Activated effector memory CD4-positive, alpha-beta T cell treated with anti-CD3 and anti-CD28 coated beads, Interleukin-2, amount 50 U/mL, for 16 hours (primary cell): ENCODE measurements at regions not wholly inside any gene's neighbourhood (a gene's known extent, or its start where the extent isn't known, plus 50 kb on each side); places are given as distances from the start of the nearest gene placed in this dataset.

Experiments
- DNase-seq: peaks from one replicate; pipeline ENCODE4 v3.0.0-alpha.2; 2020

DNA sequence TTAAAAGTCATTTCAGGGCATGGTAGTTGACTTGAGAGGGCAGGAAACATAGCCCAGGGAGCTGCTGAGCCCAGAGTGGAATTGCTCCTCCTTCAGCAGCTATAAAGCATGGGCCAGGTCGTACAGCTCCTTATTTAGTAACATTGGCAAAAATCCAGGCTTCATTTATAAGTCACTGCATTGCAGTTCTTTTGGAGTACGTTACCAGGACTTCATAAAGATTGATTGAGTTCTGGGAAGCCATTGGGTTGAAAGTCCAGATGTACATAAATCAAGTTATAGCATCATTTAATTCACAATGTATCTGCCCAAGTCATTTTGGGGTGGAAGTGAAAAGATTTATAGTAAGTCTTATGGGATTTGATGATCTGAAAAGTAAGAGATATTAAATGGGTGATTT, 53.0 kb upstream of the ANKEF1 start:
- no peak for DNase-seq

DNA sequence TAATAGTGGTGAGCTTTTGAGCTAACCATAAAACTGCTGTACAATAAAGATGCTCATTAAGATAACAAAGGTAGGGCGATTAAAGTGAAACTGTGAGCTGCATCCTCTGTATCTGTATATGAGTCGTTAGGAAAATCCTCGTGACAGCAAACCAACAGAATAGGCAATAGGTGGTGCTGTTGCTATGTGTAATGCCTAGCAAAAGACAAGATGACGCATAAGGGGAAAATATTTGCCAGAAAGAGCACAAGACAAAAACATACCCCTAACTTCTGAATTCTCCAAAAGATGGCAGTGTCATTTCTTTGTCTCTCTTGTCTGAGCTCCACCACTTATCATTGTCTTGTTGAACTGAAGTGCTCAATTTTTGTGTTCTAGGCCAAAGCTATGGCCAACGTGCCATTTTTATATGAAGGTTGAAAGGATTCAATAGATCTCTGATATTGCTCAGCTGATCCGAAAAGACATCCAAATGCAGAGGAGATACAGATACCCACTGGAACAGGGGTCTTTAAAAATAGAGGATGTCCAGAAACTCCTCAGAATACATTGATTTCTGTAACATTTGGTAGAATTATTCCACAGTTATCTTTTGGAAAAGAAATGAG, 56.3 kb upstream of the ANKEF1 start:
- no peak for DNase-seq

DNA sequence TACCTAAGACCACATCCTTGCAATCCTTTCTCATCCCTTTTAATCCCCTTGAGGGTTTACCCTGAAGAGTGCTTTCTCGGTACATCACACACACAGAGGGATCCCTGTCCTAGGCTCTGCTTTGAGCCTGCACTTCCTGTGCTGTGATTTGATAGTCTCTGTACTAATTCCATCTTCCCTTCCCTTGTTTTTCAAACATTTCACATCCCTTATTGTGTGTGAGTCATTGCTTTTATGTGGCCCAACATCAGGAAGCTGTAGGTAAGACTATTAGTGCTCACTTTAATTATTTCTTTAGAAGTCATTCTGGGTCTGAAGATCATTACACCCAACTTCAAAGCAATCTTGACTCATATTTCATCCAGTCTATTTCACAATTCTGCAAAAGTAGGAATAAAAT, 57.2 kb upstream of the ANKEF1 start:
- no peak for DNase-seq

DNA sequence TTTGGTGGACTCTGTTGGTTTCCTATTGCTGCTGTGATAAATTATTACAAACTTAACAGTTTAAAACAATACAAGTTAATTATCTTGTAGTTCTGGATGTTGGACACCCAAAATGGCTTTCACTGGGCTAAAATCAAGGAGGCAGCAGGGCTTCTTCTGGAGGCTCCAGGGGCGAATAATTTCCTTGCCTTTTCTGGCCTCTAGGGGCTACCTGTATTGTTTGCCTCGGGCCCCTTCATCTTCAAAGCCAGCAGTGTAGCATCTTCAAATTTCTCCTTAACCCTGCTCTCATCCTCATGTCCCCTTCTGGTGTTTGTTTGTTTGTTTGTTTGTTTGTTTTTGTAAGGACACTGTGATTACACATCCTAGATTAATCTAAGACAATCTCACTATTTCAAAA, 60.5 kb upstream of the ANKEF1 start:
- DNase-seq = no peak

DNA sequence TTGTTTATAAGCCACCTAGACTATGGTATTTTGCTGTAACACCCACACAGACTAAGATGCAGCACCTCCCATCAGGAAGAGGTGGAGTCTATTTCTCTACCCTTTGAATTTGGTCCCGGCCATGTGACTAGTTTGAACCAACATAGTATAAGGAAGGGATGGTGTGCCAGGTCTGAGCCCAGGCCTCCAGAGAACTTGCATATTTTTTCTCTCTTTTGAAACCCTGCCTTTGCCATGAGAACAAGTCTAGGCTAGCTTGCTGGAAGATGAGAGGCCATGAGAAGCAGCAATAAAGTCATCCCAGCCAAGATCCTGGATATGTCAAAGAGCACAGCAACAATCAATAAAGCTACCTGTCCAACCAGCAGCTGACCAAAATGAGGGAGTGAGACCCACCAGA, 63.0 kb upstream of the ANKEF1 start:
- no peak for DNase-seq

DNA sequence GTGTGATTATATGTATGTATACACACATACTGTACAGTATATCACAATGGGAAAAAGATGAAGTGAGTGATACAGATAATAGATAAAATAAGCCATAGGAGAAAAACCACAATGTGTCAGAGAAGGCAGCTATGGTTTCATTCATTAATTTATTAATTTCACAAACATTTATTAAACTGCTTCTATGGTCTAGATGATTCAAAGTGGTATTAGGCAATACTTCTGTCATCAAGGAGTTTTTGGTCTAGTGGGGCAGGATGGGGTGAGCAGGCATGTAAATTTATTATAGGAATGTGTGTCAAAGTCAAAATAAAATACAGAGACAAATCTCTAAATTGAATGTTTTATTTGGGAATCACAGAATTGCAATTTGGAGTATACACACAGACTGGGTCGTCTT, 65.2 kb upstream of the ANKEF1 start:
- no peak for DNase-seq

DNA sequence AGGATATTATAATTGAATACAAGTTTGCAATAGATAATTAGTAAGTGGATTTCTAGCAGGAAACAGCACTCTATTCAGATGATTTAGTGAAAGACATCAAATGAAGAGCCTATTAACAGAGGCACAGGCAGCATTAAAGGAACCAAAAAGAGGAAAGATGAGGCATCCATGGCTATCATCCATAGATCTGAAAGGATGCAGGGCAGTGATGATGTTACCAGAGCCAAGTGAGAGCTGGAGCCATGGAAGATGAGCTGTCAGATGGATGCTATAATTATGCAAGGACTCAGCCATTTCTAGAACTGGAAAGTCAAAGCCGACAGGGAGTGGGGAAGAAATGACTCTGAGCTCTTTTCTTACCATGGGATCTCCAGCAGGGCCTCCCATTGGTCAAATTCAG, 66.8 kb upstream of the ANKEF1 start:
- DNase-seq = no peak

DNA sequence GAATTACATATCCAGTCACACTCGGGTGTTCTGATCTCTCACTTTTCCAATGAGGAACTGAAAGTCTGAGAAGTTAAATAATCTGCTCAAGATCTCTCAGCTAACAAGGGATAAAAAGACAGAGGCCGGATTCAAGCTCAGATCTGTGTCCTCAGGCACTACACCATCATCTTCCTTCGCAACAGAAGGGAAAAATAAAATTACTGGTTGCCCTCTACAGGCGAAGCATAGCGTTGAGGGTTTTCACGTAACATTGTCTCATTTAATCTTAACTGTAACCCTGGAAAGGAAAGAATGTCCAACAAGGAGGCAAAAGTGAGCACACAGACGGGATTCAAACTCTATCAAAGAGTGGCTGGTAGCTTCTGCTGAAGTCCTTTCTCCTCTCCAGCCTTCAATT, 67.8 kb upstream of the ANKEF1 start:
- no peak for DNase-seq

DNA sequence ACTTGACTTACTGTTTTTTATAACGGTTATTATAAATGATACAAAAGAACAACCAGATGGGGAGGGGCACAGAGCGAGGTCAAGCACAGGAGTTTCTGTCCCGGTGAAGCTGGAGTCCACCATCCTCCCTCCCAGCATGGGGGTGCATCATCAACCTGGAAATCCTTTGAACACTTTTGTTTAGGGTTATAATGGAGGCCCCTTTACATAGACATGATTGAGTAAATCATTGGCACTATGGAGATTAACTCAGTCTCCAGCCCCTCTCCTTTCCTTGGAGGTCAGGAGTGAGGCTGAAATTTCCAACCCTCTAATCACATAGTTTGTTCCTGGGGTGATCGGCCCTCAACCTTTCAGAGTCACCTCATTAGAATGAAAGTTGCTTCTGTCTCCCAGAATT, 71.8 kb upstream of the ANKEF1 start:
- no peak for DNase-seq

DNA sequence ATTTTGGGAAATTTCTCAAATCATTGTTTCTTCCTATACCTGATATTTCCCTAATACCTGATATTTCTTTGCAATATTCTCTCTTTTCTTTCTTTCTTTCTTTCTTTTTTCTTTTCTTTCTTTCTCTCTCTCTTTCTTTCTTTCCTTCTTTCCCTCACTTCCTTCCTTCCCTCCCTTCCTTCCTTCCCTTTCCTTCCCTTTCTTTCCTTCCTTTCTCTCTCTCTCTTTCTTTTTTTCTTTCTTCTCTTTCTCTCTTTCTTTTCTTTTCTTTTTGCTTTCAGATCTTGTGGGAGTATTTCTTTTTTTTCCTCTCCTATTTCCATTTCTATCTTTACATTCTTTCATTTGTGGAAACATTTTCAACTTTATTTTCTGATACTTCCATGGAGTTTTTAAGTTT, 76.1 kb upstream of the ANKEF1 start:
- no peak for DNase-seq

DNA sequence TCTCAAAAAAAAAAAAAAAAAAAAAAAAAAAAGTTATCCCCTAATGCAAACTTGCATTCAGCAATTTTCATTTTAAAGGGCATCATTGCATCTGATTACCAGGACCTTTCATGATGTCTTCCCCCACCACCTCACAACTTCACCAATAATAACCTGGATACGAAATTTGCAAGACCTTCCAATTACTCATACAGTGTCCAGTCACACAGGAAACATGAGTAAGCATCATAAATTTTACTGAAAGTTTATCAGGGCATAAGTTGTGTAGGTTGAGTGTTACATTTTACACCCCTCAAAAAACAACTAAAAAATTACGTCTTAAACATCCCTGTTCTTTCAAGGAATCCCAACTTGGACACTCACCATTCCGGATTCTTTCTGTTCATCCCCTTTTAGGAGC, 79.1 kb upstream of the ANKEF1 start:
- DNase-seq = no peak

DNA sequence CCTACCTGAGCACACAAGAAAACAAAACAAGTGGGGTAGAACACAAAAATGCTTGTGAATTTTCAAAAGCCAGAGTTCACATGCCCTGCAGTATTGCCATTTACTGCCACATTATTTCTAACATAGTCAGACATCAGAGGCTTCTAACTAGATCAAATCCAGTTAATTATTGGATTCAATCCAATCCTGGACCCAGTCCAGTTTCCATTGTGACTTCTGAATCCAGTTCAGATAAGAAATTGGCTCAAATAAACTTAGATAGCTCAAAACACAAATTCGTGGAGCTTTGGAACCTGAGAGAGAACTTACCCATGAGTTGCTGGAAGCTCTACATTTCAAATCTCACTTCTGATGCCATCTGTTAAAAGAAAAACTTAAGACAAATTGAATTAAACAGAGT, 85.2 kb upstream of the ANKEF1 start:
- no peak for DNase-seq

DNA sequence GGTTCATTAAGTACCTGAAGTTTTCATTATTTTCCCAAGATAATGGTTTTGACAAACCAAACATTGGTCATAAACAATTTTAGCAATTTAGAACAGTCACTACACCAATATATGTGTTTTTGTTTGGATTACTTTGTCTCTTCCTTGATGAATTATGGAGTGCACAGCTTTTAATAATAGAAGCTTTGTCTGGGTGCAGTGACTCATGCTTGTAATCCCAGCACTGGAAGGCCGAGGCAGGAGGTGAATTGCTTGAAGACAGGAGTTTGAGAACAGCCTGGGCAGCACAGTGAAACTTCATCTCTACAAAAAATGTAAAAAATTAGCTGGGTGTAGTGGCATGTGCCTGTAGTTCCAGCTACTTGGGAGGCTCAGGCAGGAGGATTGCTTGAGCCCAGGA, 89.4 kb upstream of the ANKEF1 start:
- DNase-seq = no peak

DNA sequence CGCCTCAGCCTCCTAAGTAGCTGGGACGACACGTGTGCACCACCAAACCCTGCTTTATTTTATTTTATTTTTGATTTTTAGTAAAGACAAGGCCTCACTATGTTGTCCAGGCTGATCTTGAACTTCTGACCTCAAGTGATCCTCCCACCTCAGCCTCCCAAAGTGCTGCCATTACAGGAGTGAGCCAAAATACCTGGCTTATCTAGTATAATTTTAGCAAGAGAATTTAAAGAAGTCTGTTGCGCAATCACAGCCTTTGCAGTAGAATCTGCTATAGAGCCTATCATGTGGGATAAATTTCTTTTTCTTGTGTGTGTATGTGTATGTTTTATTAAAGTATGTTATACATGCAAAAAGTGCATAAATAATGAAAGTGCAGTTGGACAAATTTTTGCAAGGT, 92.1 kb upstream of the ANKEF1 start:
- no peak for DNase-seq

DNA sequence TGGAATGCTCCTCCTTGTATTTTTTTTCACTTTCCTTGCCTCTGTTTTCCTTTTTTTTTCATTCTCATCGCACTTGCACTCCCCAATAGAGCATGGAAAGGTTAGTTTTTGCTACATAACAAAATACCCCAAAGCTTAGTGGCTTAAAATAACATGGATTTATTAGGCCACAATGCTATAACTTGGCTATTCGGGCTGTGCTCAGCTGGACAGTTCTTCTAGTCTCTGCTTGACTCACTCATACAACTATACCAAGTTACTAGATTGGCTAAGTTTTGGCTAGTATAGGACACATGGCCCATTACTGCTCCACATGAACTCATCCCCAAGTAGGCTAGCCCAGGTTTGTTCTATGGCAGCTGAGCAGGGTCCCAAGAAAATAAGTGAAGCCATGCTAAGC, 94.5 kb upstream of the ANKEF1 start:
- DNase-seq = no peak

DNA sequence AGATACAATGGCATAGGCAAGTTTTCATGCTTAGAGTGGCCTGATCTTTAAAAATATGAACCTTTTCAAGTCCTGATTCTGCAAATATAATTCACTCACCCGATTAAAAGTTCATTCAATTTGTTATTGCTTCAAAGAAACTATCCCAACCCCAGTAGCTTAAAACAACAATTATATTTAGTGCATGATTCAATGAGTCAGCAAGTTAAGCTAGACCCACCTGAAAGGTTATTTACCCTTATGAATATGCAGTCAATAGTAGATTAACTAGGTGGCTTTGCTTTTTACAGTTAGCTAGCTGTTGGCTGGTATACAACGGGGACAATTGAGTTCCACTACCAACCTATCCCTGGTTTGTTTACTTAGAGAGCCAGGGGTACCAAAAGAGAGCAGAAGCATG, 95.6 kb upstream of the ANKEF1 start:
- DNase-seq = no peak

DNA sequence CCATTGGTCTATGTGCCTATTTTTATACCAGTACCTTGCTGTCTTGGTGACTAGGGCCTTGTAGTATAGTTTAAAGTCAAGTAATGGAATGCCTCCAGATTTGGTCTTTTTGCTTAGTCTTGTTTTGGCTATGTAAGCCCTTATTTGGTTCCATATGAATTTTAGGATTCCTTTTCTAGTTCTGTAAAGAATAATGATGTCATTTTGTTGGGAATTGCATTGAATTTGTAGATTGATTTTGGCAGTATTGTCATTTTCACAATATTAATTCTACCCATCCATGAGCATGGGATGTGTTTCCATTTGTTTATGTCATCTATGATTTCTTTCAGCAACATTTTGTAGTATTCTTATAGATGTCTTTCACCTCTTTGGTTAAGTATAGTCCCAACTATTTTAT, 96.4 kb upstream of the PAK5 start:
- no peak for DNase-seq

DNA sequence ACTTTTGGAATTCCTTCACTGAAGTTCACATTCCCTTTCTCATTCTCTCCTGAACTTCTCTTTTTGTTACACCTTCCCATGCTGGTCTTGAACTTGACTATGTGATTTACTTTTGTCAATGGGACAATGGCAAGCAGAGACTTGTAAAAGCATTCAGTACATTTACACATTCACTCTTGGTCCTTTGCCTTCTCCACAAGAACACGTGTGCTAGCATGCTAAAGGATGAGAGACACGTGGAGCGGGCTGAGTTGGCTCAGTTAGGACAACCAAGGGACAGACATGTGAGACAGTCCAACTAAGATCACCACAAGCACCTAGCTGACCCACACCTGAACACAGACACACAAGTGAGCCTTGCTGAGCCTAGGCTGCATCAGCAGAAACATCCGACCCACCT, 91.3 kb upstream of the PAK5 start:
- DNase-seq = no peak

DNA sequence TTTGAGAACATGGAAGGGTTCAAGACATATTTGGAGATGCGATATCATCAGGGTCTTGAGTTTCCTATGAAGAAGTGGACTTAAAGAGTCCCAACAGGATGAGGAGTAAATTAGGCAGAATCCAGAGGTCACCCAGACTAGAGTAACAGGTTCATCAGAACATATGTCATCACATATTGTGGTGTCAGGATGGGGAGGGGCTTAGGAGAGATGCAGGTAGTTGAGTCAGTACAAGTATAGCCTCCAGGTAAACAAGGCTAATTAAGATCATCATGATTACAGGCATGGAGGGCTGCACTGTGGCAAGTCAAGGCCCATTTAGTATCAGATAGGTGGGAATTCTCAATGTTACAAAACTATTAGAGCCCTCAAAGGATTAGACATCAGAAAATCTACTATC, 90.1 kb upstream of the PAK5 start:
- no peak for DNase-seq

DNA sequence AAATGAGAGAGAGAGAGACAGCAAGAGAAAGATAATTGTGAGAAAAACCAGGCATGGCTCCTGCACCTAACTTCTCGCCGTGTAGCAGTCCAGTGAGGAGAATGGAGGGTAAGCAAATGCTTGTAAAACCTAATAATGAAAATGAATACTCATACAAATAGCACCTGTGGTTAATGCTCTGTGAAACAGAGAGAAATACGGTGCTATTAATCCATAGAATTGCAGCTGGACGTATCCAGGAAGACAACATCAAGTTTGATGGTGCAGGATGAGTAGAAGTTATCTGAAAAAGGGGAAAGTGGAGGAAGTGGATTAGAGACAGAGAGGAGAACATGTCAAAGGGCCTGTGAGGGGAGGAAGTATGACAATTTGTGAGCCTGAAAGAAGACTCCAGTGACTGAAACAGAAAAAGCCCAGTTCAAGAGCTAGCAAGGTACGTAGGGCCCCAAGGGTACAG, 89.4 kb upstream of the PAK5 start:
- no peak for DNase-seq

DNA sequence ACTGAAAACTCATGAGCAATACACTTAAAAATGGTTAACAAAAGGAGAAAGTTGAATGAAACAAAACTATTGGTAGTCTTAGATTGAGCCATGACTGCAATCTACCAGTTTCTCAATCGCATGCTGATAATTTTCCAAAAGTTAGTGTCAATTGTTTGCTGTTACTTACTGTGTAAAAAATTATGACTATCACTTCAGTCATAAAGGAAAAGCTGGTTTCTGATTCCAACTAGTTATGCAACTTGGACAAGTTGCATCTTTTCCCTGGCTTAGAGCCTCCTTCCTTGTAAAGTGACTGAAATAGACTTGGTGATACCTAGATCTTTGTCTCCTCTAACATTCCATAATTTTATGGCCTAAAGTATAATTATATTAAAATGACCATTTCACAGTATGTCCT, 88.3 kb upstream of the PAK5 start:
- DNase-seq = no peak

DNA sequence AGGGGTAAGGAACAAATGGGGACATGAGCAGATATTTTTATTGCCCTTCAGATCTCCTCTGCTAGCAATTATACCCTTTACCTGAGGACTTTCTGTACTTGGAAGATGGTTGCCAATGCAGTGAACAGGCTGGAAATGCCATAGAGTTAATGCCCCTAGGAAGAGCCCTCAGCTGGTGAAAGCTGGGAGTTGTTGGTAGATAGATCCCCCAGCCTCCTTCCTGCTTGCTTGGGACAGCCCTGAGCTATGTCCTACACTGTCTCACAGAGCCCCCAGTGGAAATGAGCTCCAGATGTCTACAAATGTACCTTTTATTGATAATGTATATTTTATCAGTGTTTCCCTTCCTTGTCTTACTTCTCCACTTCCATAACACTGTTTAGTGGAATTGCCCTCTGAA, 87.6 kb upstream of the PAK5 start:
- DNase-seq = no peak

DNA sequence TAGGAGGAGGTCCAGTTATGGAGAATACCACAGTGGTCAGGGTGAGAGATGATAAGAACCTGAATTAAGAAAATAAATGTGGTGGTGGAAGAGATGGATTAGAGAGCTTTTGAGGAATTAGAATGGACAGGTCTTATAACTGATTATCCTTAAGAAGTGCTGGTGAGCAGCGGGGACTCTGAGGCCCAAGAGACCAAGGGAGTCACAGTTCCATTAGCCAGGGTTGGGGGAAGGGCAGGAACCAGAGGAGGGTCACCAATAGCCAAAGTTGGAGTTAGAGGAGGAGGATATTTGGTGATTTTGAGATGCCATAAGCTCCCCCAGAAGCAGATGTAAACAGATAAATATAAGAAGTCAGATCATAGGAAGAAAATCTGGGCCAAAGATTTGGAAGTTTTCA, 87.1 kb upstream of the PAK5 start:
- no peak for DNase-seq

DNA sequence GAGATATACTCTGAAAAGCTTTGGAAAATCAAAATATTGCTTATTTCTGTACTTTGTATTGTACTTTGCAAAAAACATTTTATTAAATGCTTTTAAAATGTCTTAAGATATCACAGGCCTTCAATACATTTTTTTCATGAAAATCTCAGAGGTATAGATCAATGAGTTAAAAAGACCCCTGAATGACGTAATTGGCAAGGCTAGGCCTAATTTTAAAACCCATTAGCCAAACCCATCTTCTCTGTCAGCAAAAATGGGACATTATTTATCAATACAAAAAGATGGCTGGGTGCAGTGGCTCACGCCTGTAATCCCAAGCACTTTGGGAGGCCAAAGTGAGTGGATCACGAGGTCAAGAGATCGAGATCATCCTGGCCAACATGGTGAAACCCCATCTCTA, 84.8 kb upstream of the PAK5 start:
- DNase-seq = no peak

DNA sequence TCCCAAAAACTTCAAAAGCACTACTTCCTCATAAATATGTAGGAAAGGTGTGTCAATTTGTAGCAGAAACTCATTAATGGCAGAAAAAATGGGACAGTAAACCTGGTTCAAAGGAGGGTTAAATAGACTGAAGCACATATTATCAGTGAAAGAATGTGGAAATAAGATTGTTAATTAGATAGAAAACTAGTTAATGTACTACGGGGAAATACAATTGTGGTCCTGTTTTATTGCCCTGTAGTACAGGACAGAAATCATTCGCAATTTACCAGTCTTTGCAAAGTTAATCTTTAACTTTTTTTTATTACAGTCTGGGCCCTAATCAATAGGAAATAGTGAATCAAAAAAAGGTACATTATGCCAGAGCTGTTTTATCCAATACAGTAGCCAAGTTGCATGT, 82.0 kb upstream of the PAK5 start:
- no peak for DNase-seq
